Upper lobe of right lung (tissue), 1 donor: ENCODE measurements at regions not wholly inside any gene's neighbourhood (a gene's known extent, or its start where the extent isn't known, plus 50 kb on each side); places are given as distances from the start of the nearest gene placed in this dataset.

Experiments
- ATAC-seq: fragments of 200-7000 bp; cut with Tn5 transposase; one replicate; pipeline ENCODE4 v1.9.1; 2020; ENCODE audit warnings: mild to moderate bottlenecking, moderate library complexity
- DNase-seq: peaks from one replicate; pipeline ENCODE4 v3.0.0-alpha.2; 2020
- H3K27ac ChIP-seq: fragments of 200-600 bp; one replicate; pipeline ENCODE4 v1.8.0; 2022
- H3K27me3 ChIP-seq: fragments of 200-600 bp; one replicate; pipeline ENCODE4 v1.8.0; 2022; ENCODE audit warnings: mild to moderate bottlenecking
- H3K36me3 ChIP-seq: fragments of 200-600 bp; one replicate; pipeline ENCODE4 v1.8.0; 2022
- H3K4me1 ChIP-seq: fragments of 200-600 bp; one replicate; pipeline ENCODE4 v1.8.0; 2022
- H3K4me3 ChIP-seq: fragments of 200-600 bp; one replicate; pipeline ENCODE4 v1.8.0; 2022; ENCODE audit warnings: mild to moderate bottlenecking
- H3K9me3 ChIP-seq: fragments of 200-600 bp; one replicate; pipeline ENCODE4 v1.8.0; 2022
- CTCF ChIP-seq: fragments of 200-600 bp; IDR thresholded peaks from one replicate; pipeline ENCODE4 v1.8.0; 2022; ENCODE audit warnings: antibody characterized with exemption
- intact Hi-C: fragments of 100-400 bp; cut with DNase I; formaldehyde crosslinking; loops from one replicate; pipeline ENCODE4 v1.11.0; 2022
- donor health status: DM: no; HTN: yes; CAD: no; lungs with severe emphysema.

DNA sequence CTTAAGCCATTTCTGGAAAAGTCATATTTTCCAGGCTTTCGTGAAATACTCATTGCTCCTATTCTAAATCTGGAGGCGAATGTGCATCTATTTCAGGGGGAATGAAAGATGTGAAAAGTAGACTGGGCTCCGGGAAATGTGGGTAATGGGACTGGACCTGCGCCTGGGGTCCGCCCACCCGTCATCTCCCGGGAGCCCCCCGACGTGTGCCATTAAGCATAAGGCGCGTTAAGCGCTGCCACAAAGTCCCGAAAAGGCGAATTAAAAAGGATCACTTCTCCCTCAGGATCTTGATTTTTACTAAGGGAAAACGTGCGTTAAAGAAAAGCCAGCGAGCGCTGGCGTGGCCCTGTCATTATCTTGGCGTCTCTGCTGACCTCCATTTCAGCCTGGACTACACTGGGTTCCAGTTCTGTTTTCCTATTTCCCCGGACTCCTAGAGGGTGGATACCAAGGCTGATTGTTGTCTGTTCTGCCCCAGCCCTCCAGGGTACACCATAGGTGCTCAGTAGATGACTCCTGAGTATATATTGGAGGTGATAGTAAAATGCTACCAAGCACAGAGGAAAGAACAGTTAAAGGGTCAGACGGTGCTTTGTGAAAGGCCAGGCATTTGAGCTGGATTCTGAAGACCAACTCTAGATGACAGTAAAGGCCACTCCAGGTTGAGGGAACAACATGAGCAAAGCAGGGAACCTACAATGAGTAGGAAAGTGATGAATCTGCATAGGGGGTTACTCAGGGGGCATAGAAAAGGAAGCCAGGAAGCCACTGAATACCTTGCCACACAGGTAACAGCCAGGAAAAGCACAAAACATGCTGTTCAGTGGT, 89.2 kb upstream of the ARID1B start:
- no peaks in the 10 kb centered on the region for H3K9me3 ChIP-seq
- intact Hi-C loops = no loop called here
- H3K4me3 ChIP-seq = peak overlapping the region; percentile 76
- H3K27me3 ChIP-seq = no peaks in the 10 kb centered on the region
- H3K27ac ChIP-seq = peak overlapping the region; percentile 91
- DNase-seq (peak; percentile 64), ATAC-seq (peak; percentile 9)
- H3K36me3 ChIP-seq = no peaks in the 10 kb centered on the region
- TF ChIP-seq CTCF = no peak
- H3K4me1 ChIP-seq = peaks cover 13% of the 10 kb centered on the region

GRCh38 chr6:156686995-156687788, 90.0 kb upstream of the ARID1B start:
- Histone ChIP-seq H3K4me3 (peak overlapping the region; percentile 76), H3K27me3 (no peaks in the 10 kb centered on the region), H3K27ac (peak overlapping the region; percentile 97), H3K9me3 (no peaks in the 10 kb centered on the region), H3K4me1 (peaks cover 13% of the 10 kb centered on the region), H3K36me3 (no peaks in the 10 kb centered on the region)
- TF ChIP-seq CTCF = no peak
- DNase-seq (peak; percentile 95), ATAC-seq (peak; percentile 96)
- intact Hi-C loops = no loop called here

DNA sequence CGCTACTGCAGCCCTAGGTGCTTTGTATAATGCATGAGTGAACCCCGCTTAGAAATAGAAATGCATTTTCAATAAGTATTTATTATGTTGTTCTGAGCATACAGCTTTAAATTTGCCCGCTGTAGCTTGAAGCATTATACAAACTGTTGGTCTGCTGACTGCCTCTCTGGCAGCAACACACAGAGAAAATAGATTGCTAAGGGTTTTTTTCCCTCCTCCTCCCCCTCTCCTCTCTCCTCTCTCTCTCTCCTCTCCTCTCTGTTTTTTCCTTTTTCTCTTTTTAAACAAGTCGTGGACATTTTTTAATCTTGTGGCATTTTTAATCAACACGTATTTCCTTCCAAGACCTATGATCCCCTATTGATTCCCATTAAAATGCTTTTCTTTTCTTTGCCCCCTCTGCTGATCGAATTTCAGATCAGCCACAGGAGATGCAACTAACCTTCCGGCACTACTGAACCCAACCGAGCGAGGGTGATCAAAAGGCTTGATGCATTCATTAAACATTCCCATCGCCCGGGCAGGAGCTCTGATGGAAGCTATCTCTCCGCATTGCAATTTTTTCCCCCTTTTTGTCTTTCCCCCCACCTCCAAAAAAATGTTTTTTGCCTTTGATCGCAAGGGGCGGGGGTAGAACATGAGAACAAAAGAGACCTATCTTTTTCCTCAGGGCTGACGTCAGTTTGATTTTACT, 90.7 kb upstream of the ARID1B start:
- Histone ChIP-seq H3K4me3 (peak overlapping the region; percentile 66), H3K27me3 (no peaks in the 10 kb centered on the region), H3K9me3 (no peaks in the 10 kb centered on the region), H3K27ac (peak overlapping the region; percentile 97), H3K4me1 (peaks cover 13% of the 10 kb centered on the region), H3K36me3 (no peaks in the 10 kb centered on the region)
- intact Hi-C loops = no loop called here
- TF ChIP-seq CTCF = peak; percentile 42
- peak; percentile 12 for ATAC-seq
- no peak for DNase-seq

DNA sequence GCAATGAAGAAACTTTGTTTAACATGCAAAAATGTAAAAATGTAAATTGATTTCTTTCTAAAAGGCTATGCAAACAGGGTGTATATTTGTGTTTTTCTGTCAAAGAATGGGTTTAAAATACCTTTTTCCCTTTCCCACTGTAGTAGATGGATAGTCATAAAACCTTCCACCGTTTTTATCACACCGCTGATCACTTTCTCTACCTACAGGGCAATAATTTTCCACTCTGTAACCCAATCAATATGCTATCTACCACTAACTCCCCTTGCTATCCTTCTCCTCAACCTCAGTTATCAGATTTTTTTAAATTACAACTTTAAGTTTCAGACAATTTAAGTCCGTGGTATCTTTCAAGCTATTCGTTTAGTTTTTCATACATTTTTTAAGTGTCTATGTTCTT, 91.4 kb upstream of the ARID1B start:
- ATAC-seq = no peak
- Histone ChIP-seq H3K27me3 (no peaks in the 10 kb centered on the region), H3K9me3 (no peaks in the 10 kb centered on the region), H3K4me3 (peak overlapping the region; percentile 66), H3K36me3 (no peaks in the 10 kb centered on the region), H3K27ac (peak overlapping the region; percentile 97), H3K4me1 (peaks cover 13% of the 10 kb centered on the region)
- TF ChIP-seq CTCF = no peak
- no peak for DNase-seq
- intact Hi-C loops = no loop called here

- intact Hi-C loops = no loop called here
- DNase-seq (no peak), ATAC-seq (no peak)
- Histone ChIP-seq H3K36me3 (no peaks in the 10 kb centered on the region), H3K4me1 (peaks cover 13% of the 10 kb centered on the region), H3K4me3 (no peak overlapping the region), H3K27ac (no peak overlapping the region), H3K9me3 (no peaks in the 10 kb centered on the region), H3K27me3 (no peaks in the 10 kb centered on the region)
- TF ChIP-seq CTCF = no peak
These were observed 93.4 kb upstream of the ARID1B start for GRCh38 chr6:156683821-156684220.
